NOMO-1 (cell line): ENCODE measurements at regions not wholly inside any gene's neighbourhood (a gene's known extent, or its start where the extent isn't known, plus 50 kb on each side); places are given as distances from the start of the nearest gene placed in this dataset.
"Not testable (repeated sequence)": the region's sequence is repeated elsewhere in the genome, so short reads cannot be mapped to it uniquely, and the experiment has no call there.

Experiments used
- DNase-seq, 2 experiments: peaks; one replicate each; lab custom pipeline; 2025; ENCODE audit not compliant: unreplicated experiment in 2 of 2; lab: John Stamatoyannopoulos, UW

DNA sequence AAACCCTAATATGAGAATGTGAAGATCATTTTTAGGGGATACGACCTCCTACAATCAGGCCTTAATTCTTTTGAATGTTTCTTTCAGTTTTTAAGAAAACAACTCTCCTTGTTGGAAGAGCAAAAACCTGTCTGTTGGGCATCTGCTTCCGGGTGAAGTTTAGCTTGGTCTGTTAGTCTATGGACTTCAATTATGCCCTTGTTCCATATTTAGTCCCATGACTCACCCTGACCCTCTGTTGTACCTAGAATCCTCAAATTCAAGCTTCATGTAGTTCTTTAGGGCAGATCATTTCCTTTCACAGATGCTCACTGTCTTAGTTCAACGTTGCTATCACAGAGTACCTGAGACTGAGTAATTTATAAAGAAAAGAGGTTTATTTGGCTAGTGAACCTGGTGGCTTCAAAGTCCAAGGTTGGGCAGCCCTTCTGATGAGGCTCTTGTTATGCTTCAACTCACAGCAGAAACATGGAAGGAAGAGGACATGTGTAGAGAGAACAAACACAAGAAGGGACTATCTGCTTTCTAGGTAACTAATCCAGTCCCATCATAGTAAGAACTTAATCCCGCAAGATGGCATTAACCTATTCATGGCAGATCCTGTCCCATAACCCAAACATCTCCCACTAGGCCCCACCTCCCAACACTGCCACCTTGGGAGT lies 82.5 kb upstream of the SERPINE2 start:
- DNase-seq = no peak

DNA sequence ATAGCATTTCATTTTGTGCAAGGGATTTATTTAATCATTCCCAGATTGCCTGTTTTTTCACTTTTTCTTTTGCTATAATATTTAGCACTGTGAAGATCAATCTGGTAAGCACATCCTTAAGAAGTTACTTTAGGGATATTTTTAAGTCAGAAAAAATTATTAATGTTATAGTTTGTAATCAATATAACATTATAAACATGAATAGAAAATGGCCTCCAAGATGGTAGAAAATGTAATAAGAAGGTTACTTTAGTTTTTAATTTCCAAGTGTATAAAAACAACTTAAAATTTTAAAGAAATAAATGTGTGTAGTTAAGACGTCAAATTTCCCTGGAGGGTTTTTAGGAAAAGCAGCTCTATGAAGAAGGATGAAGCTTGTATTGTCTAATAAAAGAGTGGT lies 81.9 kb upstream of the SERPINE2 start:
- DNase-seq = no peak

DNA sequence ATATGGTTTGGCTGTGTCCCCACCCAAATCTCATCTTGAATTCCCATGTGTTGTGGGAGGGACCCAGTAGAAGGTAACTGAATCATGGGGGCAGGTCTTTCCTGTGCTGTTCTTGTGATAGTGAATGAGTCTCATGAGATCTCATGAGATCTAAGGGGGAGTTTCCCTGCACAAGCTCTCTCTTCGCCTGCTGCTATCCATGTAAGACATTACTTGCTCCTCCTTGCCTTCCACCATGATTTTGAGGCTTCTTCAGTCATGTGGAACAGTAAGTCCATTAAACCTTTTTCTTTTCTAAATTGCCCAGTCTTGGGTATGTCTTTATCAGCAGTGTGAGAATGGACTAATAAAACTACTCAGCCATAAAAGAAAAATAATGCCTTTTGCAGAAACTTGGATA lies 80.8 kb upstream of the SERPINE2 start:
- DNase-seq = not testable (repeated sequence)

DNA sequence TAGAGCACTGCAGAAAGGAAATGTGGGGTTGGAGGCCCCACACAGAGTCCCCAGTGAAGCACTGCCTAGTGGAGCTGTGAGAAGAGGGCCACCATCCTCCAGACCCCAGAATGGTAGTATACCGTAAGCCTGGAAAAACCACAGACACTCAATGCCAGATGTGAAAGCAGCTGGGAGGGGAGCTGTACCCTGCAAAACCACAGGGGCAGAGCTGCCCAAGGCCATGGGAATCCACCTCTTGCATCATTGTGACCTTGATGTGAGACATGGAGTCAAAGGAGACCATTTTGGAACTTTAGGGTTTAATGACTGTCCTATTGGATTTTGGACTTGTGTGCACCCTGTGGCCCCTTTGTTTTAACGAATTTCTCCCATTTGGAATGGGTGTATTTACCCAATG lies 75.3 kb upstream of the SERPINE2 start:
- no peak for DNase-seq

DNA sequence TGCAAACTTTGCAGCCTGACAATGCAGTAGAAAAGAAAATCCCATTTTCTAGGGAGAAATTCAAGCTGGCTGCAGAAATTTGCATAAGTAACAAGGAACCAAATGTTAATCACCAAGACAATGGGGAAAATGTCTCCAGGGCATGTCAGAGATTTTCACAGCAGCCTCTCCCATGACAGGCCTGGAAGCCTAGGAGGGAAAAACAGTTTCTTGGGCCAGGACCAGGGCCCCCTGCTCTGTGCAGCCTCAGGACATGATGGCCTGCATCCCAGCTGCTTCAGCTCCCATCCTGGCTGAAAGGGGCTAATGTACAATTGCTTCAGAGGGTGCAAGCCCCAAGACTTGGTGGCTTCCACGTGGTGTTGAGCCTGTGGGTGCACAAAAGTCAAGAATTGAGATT lies 74.8 kb upstream of the SERPINE2 start:
- DNase-seq = not testable (repeated sequence)

DNA sequence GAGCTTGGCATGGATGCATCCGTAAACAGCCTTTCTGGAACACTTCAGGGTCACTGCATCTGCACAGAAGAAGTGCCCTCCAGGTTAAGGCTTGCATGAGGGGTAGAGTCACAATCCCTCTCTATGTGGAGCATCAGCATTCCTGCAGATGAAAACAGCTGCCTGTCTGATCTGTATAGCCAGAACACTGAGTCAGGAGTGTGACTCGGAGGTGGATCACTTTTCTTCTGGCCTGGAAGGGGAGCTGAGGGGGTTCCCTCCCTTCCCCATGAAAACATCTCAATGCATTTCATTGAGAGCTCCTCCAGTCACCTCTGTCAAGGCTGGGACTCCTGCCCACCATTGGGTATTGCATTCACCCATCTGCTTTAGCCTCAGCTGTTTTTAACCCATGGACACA lies 72.5 kb upstream of the SERPINE2 start:
- no peak for DNase-seq

DNA sequence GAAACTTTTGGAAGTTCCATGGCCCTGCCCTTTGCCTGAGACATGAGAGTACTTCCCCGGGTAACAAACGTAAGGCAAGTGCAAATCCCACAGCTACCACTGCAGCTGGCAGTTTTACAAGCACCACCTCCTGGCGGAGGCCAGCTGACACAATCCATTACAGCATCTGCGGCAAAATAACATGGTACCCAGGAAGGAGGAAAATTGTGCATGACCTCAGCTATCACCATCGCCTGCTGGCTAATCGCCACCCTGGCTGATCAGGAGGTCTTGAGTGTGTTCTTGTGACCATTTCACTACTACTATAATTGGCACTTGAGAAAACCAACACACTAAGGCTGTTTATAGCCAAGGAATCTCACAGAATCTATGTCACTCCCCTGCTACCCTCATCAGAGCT lies 71.7 kb upstream of the SERPINE2 start:
- DNase-seq = no peak

DNA sequence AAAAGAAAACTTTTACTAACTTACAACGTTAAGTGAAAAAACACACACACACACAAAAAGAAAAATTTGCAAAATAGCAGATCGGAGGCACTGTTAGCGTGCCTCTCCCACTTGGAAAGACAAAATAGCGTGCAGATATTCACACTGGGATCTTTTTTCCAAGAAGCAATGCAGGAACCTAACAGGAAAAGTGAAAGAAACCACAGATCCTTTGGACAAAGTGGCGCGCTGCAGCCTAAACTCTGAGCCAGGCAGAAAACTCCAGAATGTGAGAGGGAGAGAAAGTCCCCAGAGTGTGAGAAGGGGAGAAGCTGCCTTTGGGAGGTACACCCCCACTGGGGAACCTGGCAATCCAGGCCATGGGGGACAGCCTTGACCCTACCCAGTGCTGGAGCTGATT lies 70.7 kb upstream of the SERPINE2 start:
- DNase-seq = no peak

DNA sequence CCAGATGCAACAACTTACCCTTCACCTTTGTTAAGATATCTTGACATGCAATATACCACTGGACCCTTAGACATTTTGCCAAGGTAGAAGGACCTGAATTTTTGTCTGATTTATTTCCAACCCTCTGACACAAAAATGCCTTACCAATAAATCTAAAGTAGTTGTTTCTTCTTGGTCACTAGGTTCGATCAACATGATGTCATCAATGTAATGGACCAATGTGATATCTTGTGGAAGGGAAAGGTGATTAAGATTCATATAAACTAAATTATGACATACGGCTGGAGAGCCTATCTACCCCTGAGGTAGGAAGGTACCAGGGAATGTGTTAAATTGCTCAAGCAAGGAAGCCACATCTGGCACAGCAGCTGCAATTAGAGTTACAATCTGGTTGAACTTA lies 67.7 kb upstream of the SERPINE2 start:
- DNase-seq = no peak

DNA sequence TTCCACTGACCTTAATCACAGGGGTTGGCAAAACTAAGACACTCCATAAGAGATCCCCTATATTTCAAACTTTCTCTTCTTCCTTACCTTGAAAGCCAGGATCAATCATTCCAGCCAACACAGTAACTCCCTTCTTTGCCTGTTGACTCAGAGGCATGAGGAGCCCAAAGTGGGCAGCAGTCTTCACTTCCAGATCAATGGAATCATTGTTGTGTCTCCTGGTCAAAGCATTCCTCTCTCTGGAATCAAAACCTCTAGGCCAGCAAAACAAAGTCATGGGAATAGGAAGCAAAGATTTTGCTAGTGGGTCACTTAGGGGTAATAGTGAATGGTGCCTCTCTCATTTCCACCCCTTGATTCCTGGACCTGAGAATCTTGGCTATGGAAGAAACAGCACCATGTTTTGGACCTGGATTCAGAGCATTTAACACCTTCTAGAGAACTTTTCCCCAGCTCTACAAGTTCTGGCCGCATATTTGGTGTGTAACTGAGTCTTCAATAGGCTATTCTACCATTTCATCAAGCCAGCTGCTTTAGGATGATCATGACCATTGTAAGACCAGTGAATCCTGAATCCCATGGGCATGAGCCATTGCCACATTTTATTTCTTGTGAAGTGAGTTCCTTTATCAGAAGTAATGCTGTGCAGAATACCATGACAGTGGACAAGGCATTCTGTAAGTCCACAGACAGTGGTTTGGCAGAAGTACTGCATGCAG lies 65.7 kb upstream of the SERPINE2 start:
- no peak for DNase-seq

DNA sequence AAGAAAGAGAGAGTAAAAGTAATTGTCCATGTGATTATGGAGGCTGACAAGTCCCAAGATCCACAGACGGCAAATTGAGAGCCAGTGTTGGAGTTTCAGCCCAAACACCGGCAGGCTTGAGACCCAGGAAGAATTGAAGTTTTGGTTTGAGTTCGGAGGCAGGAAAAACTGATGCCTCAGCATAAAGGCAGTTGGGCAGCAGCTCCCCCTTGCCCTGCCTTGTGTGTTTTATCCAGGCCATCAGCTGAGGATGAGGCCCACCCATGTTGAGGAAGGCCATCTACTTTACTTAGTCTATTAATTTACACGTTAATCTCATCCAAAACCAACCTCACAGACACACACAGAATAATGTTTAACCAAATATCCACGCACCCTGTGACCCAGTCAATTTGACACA lies 64.6 kb upstream of the SERPINE2 start:
- no peak for DNase-seq

DNA sequence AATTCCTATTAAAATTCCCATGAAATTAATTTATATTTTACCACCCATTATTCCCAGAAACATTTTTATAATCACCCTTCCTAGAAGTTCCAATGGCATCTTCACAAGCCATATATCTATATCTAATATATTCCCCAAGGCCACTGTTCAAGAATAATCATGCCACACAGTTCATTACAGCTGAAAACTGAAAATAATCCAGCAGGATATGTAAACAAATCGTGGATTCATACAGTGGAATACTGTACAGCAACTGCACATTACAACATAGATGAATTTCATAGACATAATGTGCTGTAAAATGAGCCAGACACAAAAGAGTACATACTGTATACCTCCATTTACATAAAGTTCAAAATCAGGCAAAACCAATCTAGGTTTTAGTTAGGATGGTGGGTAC lies 63.9 kb upstream of the SERPINE2 start:
- DNase-seq = no peak

DNA sequence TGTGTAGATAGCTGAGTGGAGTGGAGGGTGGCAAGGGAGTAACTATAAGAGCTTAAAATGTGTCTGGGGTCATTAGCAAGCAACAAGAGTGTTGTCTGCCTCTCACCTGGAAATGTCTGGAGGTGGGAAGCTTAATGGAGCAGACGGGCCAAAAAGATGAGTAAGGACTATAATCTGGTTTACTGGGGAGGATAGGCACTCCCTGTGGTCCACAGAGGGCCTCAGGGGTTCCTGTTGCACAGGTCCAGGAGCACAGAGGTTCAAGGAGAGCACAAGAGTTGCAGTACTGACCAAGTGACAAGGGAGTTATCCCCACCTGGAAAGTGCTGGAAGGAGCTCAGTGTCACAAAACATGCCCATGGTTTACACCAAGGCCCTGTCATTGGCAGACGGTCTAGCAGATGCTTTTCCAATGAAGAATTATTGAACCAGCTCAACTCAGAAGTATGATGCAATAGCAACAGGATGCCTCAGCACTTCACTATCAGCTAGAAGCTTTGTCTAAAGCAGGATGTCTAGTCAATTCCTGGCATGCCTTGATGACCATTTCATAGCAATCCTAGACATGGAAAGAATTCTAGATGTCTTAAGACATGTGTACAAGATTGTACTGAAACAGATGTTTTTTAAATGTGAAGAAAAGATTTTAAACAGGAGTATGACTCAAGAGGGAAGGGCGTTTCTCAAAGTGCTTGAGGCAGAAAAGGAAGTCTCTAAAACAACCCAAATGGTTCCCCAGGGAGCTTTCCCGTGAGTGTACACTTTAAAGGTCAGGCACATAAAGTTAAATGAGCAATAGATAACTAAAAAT lies 62.9 kb upstream of the SERPINE2 start:
- DNase-seq = peak; percentile 37 to 80

DNA sequence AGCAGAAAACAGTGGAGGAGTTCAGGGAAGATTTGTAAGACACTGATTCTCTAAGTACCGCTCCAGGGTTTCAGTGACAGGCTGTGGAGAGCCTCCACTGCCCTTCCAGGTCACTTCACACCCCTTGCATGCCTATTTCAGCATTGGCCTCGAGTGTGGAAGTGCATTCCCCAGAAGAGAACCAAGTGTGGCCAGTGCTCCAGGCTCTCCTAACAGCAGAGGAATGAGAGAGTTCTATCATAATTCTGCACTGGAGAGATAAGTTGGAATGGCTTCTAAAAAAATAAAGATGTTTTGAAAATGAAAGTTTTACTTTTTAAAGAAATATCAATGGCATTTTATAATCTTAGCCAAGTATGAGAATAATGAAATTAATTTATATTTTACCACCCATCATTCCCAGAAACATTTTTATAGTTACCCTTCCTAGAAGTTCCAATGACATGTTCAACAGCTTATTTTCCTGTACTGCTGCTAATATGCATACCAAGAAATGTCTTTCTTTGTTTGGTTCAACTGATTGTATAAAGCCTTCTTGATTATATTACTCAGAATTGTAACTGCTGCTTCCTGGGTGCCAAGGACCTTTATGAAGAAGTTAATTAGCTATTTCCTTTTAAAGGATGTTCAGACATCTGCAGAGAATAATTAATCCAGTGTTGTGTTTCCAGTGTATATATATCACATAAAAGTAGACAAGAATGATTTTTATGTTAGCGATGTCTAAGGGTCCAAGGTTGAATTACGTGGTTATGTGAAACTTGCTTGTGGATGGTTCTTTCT lies 61.0 kb upstream of the SERPINE2 start:
- DNase-seq = no peak

DNA sequence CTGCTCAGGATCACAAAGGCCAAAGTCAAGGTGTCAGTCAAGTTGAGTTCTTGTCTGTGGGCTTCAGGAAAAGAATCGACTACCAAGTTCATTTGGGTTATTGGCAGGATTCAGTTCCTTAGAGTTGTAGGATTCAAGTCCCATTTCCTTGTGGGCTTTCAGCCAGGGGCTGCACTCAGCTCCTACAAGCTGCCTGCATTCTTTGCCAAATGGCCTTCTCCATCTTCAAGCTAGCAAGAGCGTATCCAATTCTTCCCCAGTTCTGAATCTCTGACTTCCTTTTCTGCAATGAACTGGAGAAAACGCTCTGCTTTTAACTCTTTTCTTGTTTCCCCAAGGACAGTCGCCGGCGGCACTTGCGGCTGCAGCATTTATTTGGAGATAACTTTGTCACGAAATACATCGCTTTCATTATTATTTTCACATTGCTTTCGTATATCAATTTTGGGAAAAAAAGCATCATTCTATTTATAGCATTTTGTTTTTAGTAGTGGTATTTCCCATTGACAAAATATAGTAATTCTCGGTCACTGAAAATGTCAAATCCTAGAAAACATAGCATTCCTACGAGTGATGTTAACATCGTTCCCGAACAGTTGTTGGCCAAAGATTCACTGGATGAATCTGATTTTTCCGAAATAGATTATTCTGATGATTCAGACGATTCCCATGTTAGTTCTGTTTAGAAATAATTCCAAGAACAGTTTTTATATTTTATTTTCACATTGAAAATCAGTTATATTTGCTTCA lies 59.6 kb upstream of the SERPINE2 start:
- DNase-seq = no peak

DNA sequence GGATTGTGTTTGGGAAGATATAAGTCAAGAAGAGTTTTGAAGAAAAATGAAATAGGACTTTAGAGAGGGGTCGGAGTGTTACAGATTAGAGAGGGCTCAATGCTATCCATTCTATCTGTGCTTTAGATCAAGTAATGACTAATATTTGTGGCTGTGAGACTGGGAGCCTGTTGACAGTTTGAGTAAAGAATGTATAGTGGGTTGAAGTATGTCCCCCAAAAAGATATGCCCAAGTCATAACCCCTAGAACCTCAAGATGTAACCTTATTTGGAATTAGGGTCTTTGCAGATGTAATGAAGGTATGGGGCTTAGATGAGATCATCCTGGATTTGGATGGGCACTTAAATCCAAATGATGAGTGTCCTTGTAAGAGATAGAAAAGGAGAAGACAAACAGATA lies 55.3 kb upstream of the SERPINE2 start:
- DNase-seq = no peak

DNA sequence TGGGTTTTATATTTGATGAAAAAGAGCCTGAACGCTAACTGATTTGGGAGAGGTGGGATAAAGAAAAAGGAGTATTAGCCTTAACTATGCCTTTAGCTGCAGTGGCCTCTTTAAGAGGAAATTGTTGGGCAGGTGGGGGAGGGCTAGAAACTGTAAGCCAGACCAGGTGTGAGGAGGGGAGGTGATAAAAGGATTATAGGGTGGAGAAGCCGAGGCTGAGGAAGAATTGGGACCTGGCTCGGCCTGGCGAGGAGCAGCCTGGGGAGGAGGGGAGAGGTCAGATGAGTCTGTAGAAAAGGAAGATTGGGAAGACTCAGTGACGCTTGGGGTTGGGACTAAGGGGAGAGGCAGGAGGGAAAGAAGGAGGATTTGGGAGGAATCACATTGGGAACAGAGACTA lies 52.6 kb upstream of the SERPINE2 start:
- not testable (repeated sequence) for DNase-seq

DNA sequence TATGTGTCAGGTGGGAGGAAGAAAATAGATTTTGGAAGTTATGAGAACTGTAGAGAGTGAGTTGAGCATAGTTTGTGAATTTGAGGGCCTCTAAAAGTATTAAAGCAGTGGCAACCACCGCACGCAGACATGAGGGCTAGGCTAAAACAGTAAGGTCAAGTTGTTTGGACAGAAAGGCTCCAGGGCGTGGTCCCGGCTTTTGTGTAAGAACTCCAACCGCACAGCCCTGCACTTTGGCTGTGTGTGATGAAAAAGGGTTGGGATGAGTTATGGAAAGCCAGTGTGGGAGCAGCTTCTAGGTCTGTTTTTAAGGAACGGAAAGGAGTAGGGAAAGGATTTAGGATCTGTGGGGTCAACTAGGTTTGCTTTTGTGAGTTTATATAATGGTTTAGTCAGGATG lies 50.5 kb upstream of the SERPINE2 start:
- not testable (repeated sequence) for DNase-seq
